ENCODE measurements at regions not wholly inside any gene's neighbourhood (a gene's known extent, or its start where the extent isn't known, plus 50 kb on each side); places are given as distances from the start of the nearest gene placed in this dataset.

GRCh38 chr6:1190366-1190765 lies 121.5 kb upstream of the FOXQ1 start:
- Histone ChIP-seq H4K20me1 (ENCODE audit: insufficient read depth) (no peaks in the 10 kb centered on the region), H3K4me1 (ENCODE audit: insufficient read depth) (peaks cover 12% of the 10 kb centered on the region), H3K36me3 (ENCODE audit: low read depth) (no peaks in the 10 kb centered on the region), H3K27ac (peak overlapping the region; percentile 39), H3K4me3 (no peak overlapping the region), H3K27me3 (replicated peaks; ENCODE audit: insufficient read depth) (no peaks in the 10 kb centered on the region), H3K4me2 (ENCODE audit: unreplicated experiment) (peak overlapping the region; percentile 46), H3F3A (ENCODE audit: insufficient read depth) (peaks cover 9% of the 10 kb centered on the region; the same call in 1 of the 2 replicates), H3K9me2 (ENCODE audit: insufficient read depth) (no peaks in the 10 kb centered on the region), H3K79me2 (ENCODE audit: insufficient read depth) (no peaks in the 10 kb centered on the region), H2AFZ (peak overlapping the region; percentile 8; the same call in 1 of the 2 replicates), H3K9ac (no peak overlapping the region), H3K9me3 (ENCODE audit: low read depth) (no peaks in the 10 kb centered on the region)
- in situ Hi-C loops (cut with MboI): no loop called here
- TF ChIP-seq EZH2phosphoT487 (IDR thresholded peaks at IDR 0.05; ENCODE audit: insufficient read depth, low read depth): no peak
- no peak for TF ChIP-seq EZH2 (IDR thresholded peaks at IDR 0.05; ENCODE audit: insufficient read depth, poor library complexity, severe bottlenecking)
- WGBS, 2 experiments (ENCODE audit: low coverage in 1 of 2, low lambda C conversion rate in 2 of 2, missing lambda C conversion rate in 2 of 2): 2 to 4% methylated on average over 5 of the region's 5 CpGs
- DNase-seq: peak; percentile 94

DNA sequence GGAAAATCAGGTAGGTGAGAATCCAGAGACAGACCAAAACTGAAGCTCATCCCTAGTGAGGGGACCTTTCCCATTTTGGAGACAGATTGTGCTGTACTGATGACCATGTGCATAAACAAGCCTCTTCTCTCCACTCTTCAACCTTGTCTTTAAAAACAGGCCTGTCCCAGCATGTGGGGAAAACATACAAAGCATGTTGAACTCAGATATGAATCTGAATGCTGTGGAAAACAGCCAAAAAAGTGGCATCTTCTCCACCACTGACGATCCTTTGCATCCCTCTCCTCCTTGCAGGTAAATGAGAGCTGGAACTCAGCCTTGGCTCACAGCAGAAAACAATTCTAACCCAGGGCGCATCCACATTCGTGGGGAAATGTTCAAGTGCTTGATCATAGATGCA lies 123.7 kb upstream of the FOXQ1 start:
- no peak overlapping the region for H3K9ac ChIP-seq
- H3K9me2 ChIP-seq (ENCODE audit: insufficient read depth): no peaks in the 10 kb centered on the region
- 0 out of 2 replicates have a peak, but pooled peaks cover 4% of the 10 kb centered on the region for H3K27me3 ChIP-seq (replicated peaks; ENCODE audit: insufficient read depth)
- no peaks in the 10 kb centered on the region for H3K9me3 ChIP-seq (ENCODE audit: low read depth)
- no peaks in the 10 kb centered on the region for H3K79me2 ChIP-seq (ENCODE audit: insufficient read depth)
- no peaks in the 10 kb centered on the region for H4K20me1 ChIP-seq (ENCODE audit: insufficient read depth)
- H3K4me3 ChIP-seq: no peak overlapping the region
- no peak for DNase-seq
- TF ChIP-seq EZH2phosphoT487 (IDR thresholded peaks at IDR 0.05; ENCODE audit: insufficient read depth, low read depth): no peak
- no peak for TF ChIP-seq EZH2 (IDR thresholded peaks at IDR 0.05; ENCODE audit: insufficient read depth, poor library complexity, severe bottlenecking)
- WGBS, 2 experiments (ENCODE audit: low coverage in 1 of 2, low lambda C conversion rate in 2 of 2, missing lambda C conversion rate in 2 of 2): 83 to 88% methylated on average over 3 of the region's 3 CpGs
- H3K36me3 ChIP-seq (ENCODE audit: low read depth): no peaks in the 10 kb centered on the region
- peaks cover 9% of the 10 kb centered on the region; the same call in 1 of the 2 replicates for H3F3A ChIP-seq (ENCODE audit: insufficient read depth)
- no peak overlapping the region for H2AFZ ChIP-seq
- no peak overlapping the region for H3K27ac ChIP-seq
- H3K4me2 ChIP-seq (ENCODE audit: unreplicated experiment): no peak overlapping the region
- H3K4me1 ChIP-seq (ENCODE audit: insufficient read depth): peaks cover 12% of the 10 kb centered on the region
- in situ Hi-C loops (cut with MboI): no loop called here

- no peak overlapping the region for H3K4me3 ChIP-seq
- H3K9ac ChIP-seq: no peak overlapping the region
- no peaks in the 10 kb centered on the region for H3K79me2 ChIP-seq (ENCODE audit: insufficient read depth)
- WGBS, 2 experiments (ENCODE audit: low coverage in 1 of 2, low lambda C conversion rate in 2 of 2, missing lambda C conversion rate in 2 of 2): 85 to 90% methylated on average over 7 of the region's 7 CpGs
- no peaks in the 10 kb centered on the region for H4K20me1 ChIP-seq (ENCODE audit: insufficient read depth)
- H3K36me3 ChIP-seq (ENCODE audit: low read depth): no peaks in the 10 kb centered on the region
- in situ Hi-C loops (cut with MboI): no loop called here
- H3F3A ChIP-seq (ENCODE audit: insufficient read depth): peaks cover 9% of the 10 kb centered on the region; the same call in 1 of the 2 replicates
- no peak overlapping the region for H3K4me2 ChIP-seq (ENCODE audit: unreplicated experiment)
- TF ChIP-seq EZH2phosphoT487 (IDR thresholded peaks at IDR 0.05; ENCODE audit: insufficient read depth, low read depth) (no peak), EZH2 (IDR thresholded peaks at IDR 0.05; ENCODE audit: insufficient read depth, poor library complexity, severe bottlenecking) (no peak)
- 0 out of 2 replicates have a peak, but pooled peaks cover 4% of the 10 kb centered on the region for H3K27me3 ChIP-seq (replicated peaks; ENCODE audit: insufficient read depth)
- no peaks in the 10 kb centered on the region for H3K9me2 ChIP-seq (ENCODE audit: insufficient read depth)
- peaks cover 12% of the 10 kb centered on the region for H3K4me1 ChIP-seq (ENCODE audit: insufficient read depth)
- H3K9me3 ChIP-seq (ENCODE audit: low read depth): no peaks in the 10 kb centered on the region
- no peak overlapping the region for H3K27ac ChIP-seq
- no peak overlapping the region for H2AFZ ChIP-seq
- DNase-seq: no peak
These were observed 124.4 kb upstream of the FOXQ1 start for GRCh38 chr6:1187293-1188131.

GRCh38 chr6:1184318-1184717 lies 127.6 kb upstream of the FOXQ1 start:
- WGBS, 2 experiments (ENCODE audit: low coverage in 1 of 2, low lambda C conversion rate in 2 of 2, missing lambda C conversion rate in 2 of 2): 76% methylated on average over 4 of the region's 4 CpGs
- Histone ChIP-seq H3K4me2 (ENCODE audit: unreplicated experiment) (no peak overlapping the region), H3K4me3 (no peak overlapping the region), H3K4me1 (ENCODE audit: insufficient read depth) (no peaks in the 10 kb centered on the region), H2AFZ (no peak overlapping the region), H3K36me3 (ENCODE audit: low read depth) (no peaks in the 10 kb centered on the region), H3K9ac (no peak overlapping the region), H3K27me3 (replicated peaks; ENCODE audit: insufficient read depth) (0 out of 2 replicates have a peak, but pooled peaks cover 4% of the 10 kb centered on the region), H3K9me3 (ENCODE audit: low read depth) (no peaks in the 10 kb centered on the region), H3K79me2 (ENCODE audit: insufficient read depth) (no peaks in the 10 kb centered on the region), H3K9me2 (ENCODE audit: insufficient read depth) (no peaks in the 10 kb centered on the region), H4K20me1 (ENCODE audit: insufficient read depth) (no peaks in the 10 kb centered on the region), H3K27ac (no peak overlapping the region), H3F3A (ENCODE audit: insufficient read depth) (no peaks in the 10 kb centered on the region)
- DNase-seq: no peak
- TF ChIP-seq EZH2 (IDR thresholded peaks at IDR 0.05; ENCODE audit: insufficient read depth, poor library complexity, severe bottlenecking) (no peak), EZH2phosphoT487 (IDR thresholded peaks at IDR 0.05; ENCODE audit: insufficient read depth, low read depth) (no peak)
- in situ Hi-C loops (cut with MboI): no loop called here

Data from GM23248 (cell line).